MM.1S (cell line): ENCODE measurements at regions not wholly inside any gene's neighbourhood (a gene's known extent, or its start where the extent isn't known, plus 50 kb on each side); places are given as distances from the start of the nearest gene placed in this dataset.

Experiments
- DNase-seq: peaks from one replicate; pipeline ENCODE4 v3.0.0-alpha.2; 2015
- H2AFZ ChIP-seq: fragments of 300-600 bp; sonication (generic); 2 replicates; pipeline ENCODE4 v1.6.0; 2016; ENCODE audit warnings: antibody characterized with exemption, low read length
- H3F3A ChIP-seq: fragments of 300-600 bp; sonication (generic); 2 replicates; pipeline ENCODE4 v1.6.1; 2016; ENCODE audit warnings: mild to moderate bottlenecking, antibody characterized with exemption, low read length, moderate library complexity, mixed read lengths; ENCODE audit not compliant: insufficient read depth
- H3K27ac ChIP-seq: fragments of 300-600 bp; sonication (generic); 2 replicates; pipeline ENCODE4 v1.5.1; 2016; ENCODE audit warnings: mild to moderate bottlenecking, low read length
- H3K27me3 ChIP-seq: fragments of 300-600 bp; sonication (generic); replicated peaks from 2 replicates; pipeline ENCODE4 v1.6.0; 2016; ENCODE audit warnings: low read length; ENCODE audit not compliant: insufficient read depth
- H3K36me3 ChIP-seq: fragments of 300-600 bp; sonication (generic); replicated peaks from 2 replicates; pipeline ENCODE4 v1.6.1; 2016; ENCODE audit warnings: mild to moderate bottlenecking, low read length, mixed read lengths; ENCODE audit not compliant: insufficient read depth
- H3K4me1 ChIP-seq: fragments of 300-600 bp; sonication (generic); 2 replicates; pipeline ENCODE4 v1.6.1; 2016; ENCODE audit warnings: low read length, mixed read lengths
- H3K4me2 ChIP-seq: fragments of 300-600 bp; sonication (generic); 2 replicates; pipeline ENCODE4 v1.6.0; 2016; ENCODE audit warnings: low read depth, low read length
- H3K4me3 ChIP-seq: fragments of 300-600 bp; sonication (generic); 2 replicates; pipeline ENCODE4 v1.5.1; 2016; ENCODE audit warnings: low read length, mixed read lengths
- H3K79me2 ChIP-seq: fragments of 300-600 bp; sonication (generic); 2 replicates; pipeline ENCODE4 v1.6.1; 2016; ENCODE audit warnings: mixed run types, low read length, mixed read lengths
- H3K9ac ChIP-seq: fragments of 300-600 bp; sonication (generic); 2 replicates; pipeline ENCODE4 v1.6.1; 2016; ENCODE audit warnings: low read length, mixed read lengths
- H3K9me2 ChIP-seq: fragments of 300-600 bp; sonication (generic); replicated peaks from 2 replicates; pipeline ENCODE4 v1.6.1; 2016; ENCODE audit warnings: mild to moderate bottlenecking, low read length, mixed read lengths; ENCODE audit not compliant: insufficient read depth
- H3K9me3 ChIP-seq: fragments of 300-600 bp; sonication (generic); replicated peaks from 2 replicates; pipeline ENCODE4 v1.6.1; 2016; ENCODE audit warnings: mild to moderate bottlenecking, low read length, mixed read lengths; ENCODE audit not compliant: insufficient read depth
- H4K20me1 ChIP-seq: fragments of 300-600 bp; sonication (generic); 2 replicates; pipeline ENCODE4 v1.6.1; 2016; ENCODE audit warnings: mild to moderate bottlenecking, low read length, moderate library complexity, mixed read lengths; ENCODE audit not compliant: insufficient read depth
- EZH2 ChIP-seq: fragments of 300-600 bp; sonication (generic); optimal IDR thresholded peaks from 2 replicates; pipeline ENCODE3; 2017; ENCODE audit warnings: low read depth, mild to moderate bottlenecking, antibody characterized with exemption, low read length, mixed read lengths
- EZH2phosphoT487 ChIP-seq: fragments of 300-600 bp; sonication (generic); IDR thresholded peaks from 2 replicates; pipeline ENCODE4 v1.6.1; 2018; ENCODE audit warnings: antibody characterized with exemption, low read length
- TF ChIP-seq, protein P1 (sequence below): fragments of 300-600 bp; sonication (generic); IDR thresholded peaks from 2 replicates; pipeline ENCODE4 v1.5.1; 2016; ENCODE audit warnings: antibody characterized with exemption, low read length, mixed read lengths

DNA sequence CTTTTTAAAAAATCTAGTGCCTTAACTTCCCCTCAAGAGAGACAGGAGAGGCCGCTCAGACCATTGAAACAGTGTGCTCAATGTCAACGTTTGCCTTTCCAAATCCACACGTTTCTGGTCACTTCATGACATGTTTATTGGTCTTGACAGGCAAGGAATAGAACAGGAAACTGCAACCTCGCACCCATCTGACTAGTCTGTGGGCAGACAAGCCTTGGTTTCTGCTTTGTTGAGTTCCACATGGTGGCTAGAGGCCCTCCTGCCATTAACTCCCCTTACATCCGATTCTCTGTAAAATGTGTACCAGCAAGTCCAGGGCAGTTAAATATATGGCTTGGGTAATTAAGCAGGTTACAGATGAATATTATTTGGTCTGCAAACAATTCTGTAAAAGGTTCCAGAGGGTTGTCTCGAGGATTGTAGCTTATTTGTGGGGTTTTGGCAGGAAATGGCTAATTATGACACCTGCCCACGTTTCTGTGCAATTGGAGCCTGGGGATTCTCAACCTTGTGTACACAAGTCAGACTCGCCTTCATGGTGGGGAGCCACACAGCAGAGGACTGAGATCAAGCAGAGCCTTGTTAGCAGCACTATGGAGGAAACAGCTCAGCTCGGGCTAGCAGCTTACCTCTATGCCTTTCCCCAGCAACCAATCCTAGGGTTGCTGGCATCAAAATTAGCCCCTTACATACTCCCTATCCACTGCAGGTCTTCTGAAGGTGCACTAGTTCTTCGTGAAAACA, 317.5 kb upstream of the IGF1R start:
- H3K9ac ChIP-seq: no peak overlapping the region

DNA sequence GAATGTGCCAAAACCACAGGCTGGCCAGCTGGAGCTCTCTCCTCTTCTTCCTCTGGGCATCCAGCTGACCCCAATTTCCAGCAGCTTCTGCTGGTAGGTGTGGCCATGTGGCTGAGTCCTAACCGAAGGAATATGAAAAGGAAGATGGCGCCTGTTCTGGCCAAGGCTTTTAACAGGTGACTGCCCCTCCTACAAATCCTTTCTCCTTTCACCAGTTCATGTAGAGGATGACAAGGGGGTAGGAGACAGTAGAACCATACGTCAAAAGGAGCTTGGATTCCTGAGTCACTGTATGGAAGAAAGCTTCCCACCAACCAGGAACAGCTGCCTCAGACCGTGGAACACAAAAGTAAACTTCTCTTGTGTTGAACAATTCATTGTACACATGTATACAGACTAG, 316.7 kb upstream of the IGF1R start:
- Histone ChIP-seq H3K9me2 (no peaks in the 10 kb centered on the region), H3K4me2 (no peak overlapping the region), H4K20me1 (no peaks in the 10 kb centered on the region), H3F3A (no peaks in the 10 kb centered on the region), H2AFZ (no peak overlapping the region), H3K4me1 (no peaks in the 10 kb centered on the region), H3K9ac (no peak overlapping the region), H3K27me3 (no peaks in the 10 kb centered on the region), H3K27ac (no peak overlapping the region), H3K79me2 (no peaks in the 10 kb centered on the region), H3K36me3 (no peaks in the 10 kb centered on the region), H3K9me3 (no peaks in the 10 kb centered on the region), H3K4me3 (no peak overlapping the region)
- no peak for TF ChIP-seq EZH2
- no peak for TF ChIP-seq EZH2phosphoT487
- no peak for DNase-seq

More for the DNA sequence above, 317.5 kb upstream of the IGF1R start:
- TF ChIP-seq, protein P1, sequence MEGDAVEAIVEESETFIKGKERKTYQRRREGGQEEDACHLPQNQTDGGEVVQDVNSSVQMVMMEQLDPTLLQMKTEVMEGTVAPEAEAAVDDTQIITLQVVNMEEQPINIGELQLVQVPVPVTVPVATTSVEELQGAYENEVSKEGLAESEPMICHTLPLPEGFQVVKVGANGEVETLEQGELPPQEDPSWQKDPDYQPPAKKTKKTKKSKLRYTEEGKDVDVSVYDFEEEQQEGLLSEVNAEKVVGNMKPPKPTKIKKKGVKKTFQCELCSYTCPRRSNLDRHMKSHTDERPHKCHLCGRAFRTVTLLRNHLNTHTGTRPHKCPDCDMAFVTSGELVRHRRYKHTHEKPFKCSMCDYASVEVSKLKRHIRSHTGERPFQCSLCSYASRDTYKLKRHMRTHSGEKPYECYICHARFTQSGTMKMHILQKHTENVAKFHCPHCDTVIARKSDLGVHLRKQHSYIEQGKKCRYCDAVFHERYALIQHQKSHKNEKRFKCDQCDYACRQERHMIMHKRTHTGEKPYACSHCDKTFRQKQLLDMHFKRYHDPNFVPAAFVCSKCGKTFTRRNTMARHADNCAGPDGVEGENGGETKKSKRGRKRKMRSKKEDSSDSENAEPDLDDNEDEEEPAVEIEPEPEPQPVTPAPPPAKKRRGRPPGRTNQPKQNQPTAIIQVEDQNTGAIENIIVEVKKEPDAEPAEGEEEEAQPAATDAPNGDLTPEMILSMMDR: no peak
- TF ChIP-seq EZH2: no peak
- no peak for TF ChIP-seq EZH2phosphoT487
- Histone ChIP-seq H3K36me3 (no peaks in the 10 kb centered on the region), H3K9me3 (no peaks in the 10 kb centered on the region), H3K4me2 (no peak overlapping the region), H3K4me3 (no peak overlapping the region), H2AFZ (no peak overlapping the region), H3K27ac (no peak overlapping the region), H3K9me2 (no peaks in the 10 kb centered on the region), H3K4me1 (no peaks in the 10 kb centered on the region), H3K79me2 (no peaks in the 10 kb centered on the region), H3F3A (no peaks in the 10 kb centered on the region), H3K27me3 (no peaks in the 10 kb centered on the region), H4K20me1 (no peaks in the 10 kb centered on the region)
- DNase-seq: no peak

DNA sequence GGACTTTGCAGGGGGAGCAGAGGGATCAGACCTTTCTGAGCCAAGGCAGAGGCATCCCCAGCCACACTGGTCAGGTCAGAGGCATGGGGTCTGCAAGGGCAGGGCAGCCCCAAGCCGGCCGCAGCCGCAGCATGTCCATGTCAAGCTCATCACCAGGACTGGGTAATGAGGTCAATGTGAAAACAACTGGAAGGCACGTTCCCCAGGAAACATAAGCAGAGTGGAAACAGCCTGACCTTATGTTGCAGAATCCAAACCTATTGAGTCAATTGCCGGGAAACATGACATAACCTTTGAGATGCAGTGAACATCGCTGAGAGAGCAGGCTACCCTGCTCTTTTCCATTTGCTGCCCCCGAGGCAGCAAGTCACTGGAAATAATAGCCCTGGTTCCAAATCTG, 315.1 kb upstream of the IGF1R start:
- no peak for TF ChIP-seq EZH2
- TF ChIP-seq EZH2phosphoT487: no peak
- TF ChIP-seq, protein P1: no peak
- DNase-seq: no peak
- Histone ChIP-seq H3K4me1 (no peaks in the 10 kb centered on the region), H3F3A (no peaks in the 10 kb centered on the region), H3K9ac (no peak overlapping the region), H3K27ac (no peak overlapping the region), H3K9me3 (no peaks in the 10 kb centered on the region), H2AFZ (no peak overlapping the region), H3K4me2 (no peak overlapping the region), H3K9me2 (no peaks in the 10 kb centered on the region), H3K79me2 (no peaks in the 10 kb centered on the region), H3K27me3 (no peaks in the 10 kb centered on the region), H4K20me1 (no peaks in the 10 kb centered on the region), H3K4me3 (no peak overlapping the region), H3K36me3 (no peaks in the 10 kb centered on the region)

DNA sequence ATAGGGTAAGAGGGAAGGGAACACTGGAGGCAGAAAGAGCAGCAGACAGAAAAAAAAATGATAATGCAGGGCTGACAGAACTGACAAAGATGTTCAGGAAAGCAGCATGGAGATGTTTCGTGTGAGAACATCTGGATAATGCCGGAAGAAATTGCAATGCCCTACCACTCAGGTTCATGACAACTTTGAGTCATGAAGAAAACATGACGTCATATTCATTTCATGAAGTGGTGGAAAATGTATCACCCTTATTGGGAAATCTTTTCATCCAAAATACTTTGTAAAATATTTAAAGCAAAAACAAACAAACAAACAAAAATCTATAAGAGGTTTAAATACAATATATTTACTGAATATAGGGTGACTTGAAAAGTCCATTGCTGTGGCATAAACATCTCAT, 305.4 kb upstream of the IGF1R start:
- Histone ChIP-seq H2AFZ (no peak overlapping the region), H3K9me3 (no peaks in the 10 kb centered on the region), H3K79me2 (no peaks in the 10 kb centered on the region), H3F3A (no peaks in the 10 kb centered on the region), H3K9me2 (no peaks in the 10 kb centered on the region), H3K4me1 (no peaks in the 10 kb centered on the region), H3K27me3 (no peaks in the 10 kb centered on the region), H3K4me3 (no peak overlapping the region), H4K20me1 (no peaks in the 10 kb centered on the region), H3K27ac (no peak overlapping the region), H3K9ac (no peak overlapping the region), H3K36me3 (no peaks in the 10 kb centered on the region), H3K4me2 (no peak overlapping the region)
- no peak for DNase-seq
- TF ChIP-seq EZH2 (no peak), EZH2phosphoT487 (no peak)
- TF ChIP-seq, protein P1: no peak
